Anterior cingulate cortex (tissue), 58 donors: ENCODE measurements at regions not wholly inside any gene's neighbourhood (a gene's known extent, or its start where the extent isn't known, plus 50 kb on each side); places are given as distances from the start of the nearest gene placed in this dataset.

Source experiments
- DNase-seq, 58 donors: peaks; one replicate each; lab custom pipeline; 2025; lab: John Stamatoyannopoulos, UW

- no peak for DNase-seq
Observed at GRCh38 chr15:92294759-92295158, 98.9 kb upstream of the ST8SIA2 start.

- no peak for DNase-seq
Observed at GRCh38 chr15:92304223-92304975, 89.3 kb upstream of the ST8SIA2 start.

GRCh38 chr15:92305343-92305742, 88.3 kb upstream of the ST8SIA2 start:
- DNase-seq, result no peak

- DNase-seq, result peak in 10 of 58 donors; percentile 3 to 39 (median 14)
Observed at GRCh38 chr15:92306663-92307062, 87.0 kb upstream of the ST8SIA2 start.

GRCh38 chr15:92315144-92315543, 78.5 kb upstream of the ST8SIA2 start:
- DNase-seq, result no peak

GRCh38 chr15:92315595-92316211, 78.0 kb upstream of the ST8SIA2 start:
- no peak for DNase-seq

- no peak for DNase-seq
Observed at GRCh38 chr15:92316586-92317295, 76.9 kb upstream of the ST8SIA2 start.

- DNase-seq, result no peak
Observed at GRCh38 chr15:92320012-92320699, 73.5 kb upstream of the ST8SIA2 start.

GRCh38 chr15:92322566-92323355, 70.9 kb upstream of the ST8SIA2 start:
- peak in 24 of 58 donors; percentile 2 to 56 (median 12) for DNase-seq

- DNase-seq, result no peak
Observed at GRCh38 chr15:92323525-92323924, 70.2 kb upstream of the ST8SIA2 start.

GRCh38 chr15:92324101-92324963, 69.3 kb upstream of the ST8SIA2 start:
- DNase-seq, result no peak

- DNase-seq, result no peak
Observed at GRCh38 chr15:92326236-92326635, 67.4 kb upstream of the ST8SIA2 start.

- DNase-seq, result no peak
Observed at GRCh38 chr15:92327033-92327432, 66.6 kb upstream of the ST8SIA2 start.

GRCh38 chr15:92328207-92328606, 65.5 kb upstream of the ST8SIA2 start:
- no peak for DNase-seq

- DNase-seq, result no peak
Observed at GRCh38 chr15:92332125-92332899, 61.4 kb upstream of the ST8SIA2 start.

- no peak for DNase-seq
Observed at GRCh38 chr15:92333709-92334108, 60.0 kb upstream of the ST8SIA2 start.

- DNase-seq, result no peak
Observed at GRCh38 chr15:92336419-92336987, 57.2 kb upstream of the ST8SIA2 start.

- DNase-seq, result no peak
Observed at GRCh38 chr15:92339361-92339760, 54.3 kb upstream of the ST8SIA2 start.
